Hippocampal formation (tissue), 2 donors: ENCODE measurements at regions not wholly inside any gene's neighbourhood (a gene's known extent, or its start where the extent isn't known, plus 50 kb on each side); places are given as distances from the start of the nearest gene placed in this dataset.
"Not testable (repeated sequence)": the region's sequence is repeated elsewhere in the genome, so short reads cannot be mapped to it uniquely, and the experiment has no call there.

ENCODE experiments used
- DNase-seq, 2 donors: peaks; one replicate each; lab custom pipeline; 2025; lab: John Stamatoyannopoulos, UW

DNA sequence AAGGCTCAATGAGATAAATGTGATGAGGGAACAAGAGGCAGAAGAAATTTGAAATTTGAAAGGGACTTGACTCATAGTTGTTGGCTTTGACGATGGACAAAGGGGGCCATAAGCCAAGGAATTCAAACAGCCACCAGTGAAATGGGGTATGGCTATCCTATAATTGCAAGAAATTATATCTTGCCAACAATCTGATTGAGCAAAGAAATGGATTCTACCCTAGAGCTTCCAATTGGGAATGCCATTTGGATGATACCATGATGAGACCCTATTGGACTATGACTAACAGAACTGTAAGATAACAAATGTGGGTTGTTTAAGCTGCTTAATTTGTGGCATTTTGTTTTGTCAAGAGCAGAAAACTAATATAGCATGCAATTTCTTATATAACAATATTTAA lies 270.1 kb upstream of the ARSJ start:
- DNase-seq = no peak

DNA sequence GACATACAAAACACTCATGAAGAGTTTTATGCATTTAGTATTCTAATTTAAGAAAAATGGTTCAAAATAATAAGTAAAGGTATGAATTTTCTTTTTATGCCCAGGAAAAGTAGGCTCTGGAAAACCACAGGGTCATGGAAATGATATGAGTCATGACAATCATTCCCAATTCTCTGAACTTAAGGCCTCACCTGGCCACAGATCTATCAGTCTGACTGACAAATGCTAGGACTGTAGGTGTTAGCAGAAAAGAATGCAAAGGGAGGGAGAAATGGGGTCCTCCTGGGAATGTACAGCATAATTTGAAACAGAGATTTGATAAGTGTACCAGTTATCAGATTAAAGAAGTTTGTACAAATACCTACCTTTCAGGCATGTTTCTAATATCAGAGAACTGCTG lies 270.5 kb upstream of the ARSJ start:
- no peak for DNase-seq

DNA sequence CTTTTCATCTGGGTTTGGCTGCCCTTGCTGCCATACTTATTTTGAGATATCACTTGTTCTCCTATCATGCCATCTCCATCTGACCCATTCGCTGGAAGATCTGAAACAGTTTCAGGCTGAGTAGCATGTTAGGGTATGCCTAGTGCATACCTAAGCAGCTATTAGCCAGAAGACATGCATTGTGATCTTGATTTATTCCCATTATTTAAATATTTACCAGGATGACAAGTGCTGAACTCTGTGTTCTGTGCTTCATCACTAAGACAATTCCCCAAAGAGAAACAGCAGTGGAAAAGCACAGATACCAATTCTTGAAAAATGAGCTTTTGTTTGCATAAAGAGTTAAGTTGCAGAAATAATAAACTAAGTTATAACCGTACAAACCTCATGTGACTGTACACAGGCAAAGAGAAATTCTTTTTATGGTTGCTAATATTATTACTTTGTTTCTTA lies 271.0 kb upstream of the ARSJ start:
- no peak for DNase-seq

DNA sequence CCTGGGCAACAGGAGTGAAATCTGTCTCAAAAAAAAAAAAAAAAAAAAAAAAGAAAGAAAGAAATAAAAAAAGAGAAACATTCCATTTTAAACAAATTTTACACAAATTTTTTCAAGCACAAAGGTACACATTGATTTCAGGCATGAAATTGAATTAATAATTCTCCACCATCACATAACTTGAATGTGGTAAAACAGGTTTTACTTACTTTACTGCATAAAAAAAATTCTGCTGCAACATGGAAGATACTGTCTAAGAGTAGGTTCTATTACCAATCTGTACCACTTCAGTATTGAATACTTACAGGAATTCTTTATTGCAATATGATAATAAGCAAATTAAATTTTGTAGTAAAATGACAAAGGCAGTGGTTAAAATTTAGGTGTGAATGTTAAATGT lies 271.6 kb upstream of the ARSJ start:
- no peak for DNase-seq

DNA sequence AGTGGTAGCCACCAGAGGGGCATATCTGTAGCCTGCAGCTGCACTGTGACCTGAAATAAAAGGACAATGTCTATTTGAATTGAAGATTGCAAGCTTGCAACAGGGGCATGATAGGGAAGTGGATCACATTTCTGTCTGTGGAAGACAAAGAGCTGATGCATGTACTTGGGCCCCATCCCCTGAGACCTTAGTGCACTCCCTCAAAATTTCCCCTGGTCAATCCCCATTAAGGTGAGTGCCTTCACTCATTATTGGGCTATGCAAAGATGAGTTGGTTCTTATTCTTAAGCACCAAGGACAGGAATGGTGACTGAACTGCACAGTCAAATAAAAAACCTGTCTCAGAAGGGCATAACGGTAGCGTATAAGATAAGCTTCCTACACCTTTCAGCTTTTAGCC lies 273.1 kb upstream of the ARSJ start:
- no peak for DNase-seq

DNA sequence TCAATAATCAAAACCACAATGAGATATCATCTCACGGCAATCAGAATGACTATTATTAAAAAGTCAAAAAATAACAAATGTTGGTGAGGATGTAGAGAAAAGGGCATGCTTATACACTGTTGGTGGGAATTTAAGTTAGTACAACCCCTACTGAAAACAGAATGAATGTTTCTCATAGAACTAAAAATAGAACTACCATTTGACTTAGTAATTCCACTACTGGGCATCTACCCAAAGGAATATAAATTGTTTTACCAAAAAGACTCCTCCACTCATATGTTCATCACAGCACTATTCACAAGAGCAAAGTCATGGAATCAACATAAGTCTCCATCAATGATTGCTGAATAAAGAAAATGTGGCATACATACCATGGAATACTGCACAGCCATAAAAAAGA lies 278.1 kb upstream of the ARSJ start:
- no peak for DNase-seq

DNA sequence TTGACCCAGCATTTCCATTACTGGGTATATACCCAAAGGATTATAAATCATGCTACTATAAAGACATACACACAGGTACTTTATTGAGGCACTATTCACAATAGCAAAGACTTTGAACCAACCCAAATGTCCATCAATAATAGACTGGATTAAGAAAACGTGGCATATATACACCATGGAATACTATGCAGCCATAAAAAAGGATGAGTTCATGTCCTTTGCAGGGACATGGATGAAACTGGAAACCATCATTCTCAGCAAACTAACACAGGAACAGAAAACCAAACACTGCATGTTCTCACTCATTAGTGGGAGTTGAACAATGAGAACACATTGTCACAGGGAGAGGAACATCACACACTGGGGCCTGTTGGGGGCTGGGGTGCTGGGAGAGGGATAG lies 283.0 kb upstream of the ARSJ start:
- DNase-seq = not testable (repeated sequence)

DNA sequence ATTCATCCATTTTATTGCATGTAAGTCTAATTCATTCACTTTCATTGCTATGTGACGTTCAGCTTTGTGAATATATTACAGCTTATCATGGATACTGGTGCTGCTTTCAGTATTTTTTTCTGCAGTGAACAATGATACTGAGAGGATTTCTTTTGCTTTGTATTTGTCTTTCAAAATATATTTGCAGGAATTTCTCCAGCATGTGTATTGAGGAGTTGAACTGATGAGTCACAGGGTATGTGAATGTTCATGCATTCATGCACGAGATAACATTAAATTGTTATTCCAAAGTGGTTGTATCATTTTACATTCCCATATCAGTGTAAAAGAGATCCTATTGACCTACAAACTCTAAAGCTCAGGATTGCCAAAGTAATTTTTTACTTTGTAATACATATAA lies 283.8 kb upstream of the ARSJ start:
- DNase-seq = no peak

DNA sequence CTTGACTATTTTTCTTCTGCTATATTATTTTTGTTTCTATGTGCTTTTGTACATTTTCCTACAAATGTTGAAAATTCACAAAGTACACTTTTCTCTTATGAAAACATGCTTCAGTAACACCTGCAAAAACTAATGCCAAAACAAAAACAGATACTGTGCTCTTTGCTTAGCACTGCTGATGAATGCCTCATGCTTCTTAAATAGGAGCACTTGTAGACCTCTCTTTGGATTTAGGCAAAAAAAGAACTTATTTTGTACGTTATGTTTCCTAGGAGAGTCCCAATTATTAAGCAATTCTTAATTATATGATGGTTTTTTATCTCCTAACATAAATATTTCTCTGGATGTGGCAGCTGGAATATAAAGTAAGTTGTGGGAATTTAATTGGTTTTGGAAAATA lies 285.0 kb upstream of the ARSJ start:
- DNase-seq = no peak

DNA sequence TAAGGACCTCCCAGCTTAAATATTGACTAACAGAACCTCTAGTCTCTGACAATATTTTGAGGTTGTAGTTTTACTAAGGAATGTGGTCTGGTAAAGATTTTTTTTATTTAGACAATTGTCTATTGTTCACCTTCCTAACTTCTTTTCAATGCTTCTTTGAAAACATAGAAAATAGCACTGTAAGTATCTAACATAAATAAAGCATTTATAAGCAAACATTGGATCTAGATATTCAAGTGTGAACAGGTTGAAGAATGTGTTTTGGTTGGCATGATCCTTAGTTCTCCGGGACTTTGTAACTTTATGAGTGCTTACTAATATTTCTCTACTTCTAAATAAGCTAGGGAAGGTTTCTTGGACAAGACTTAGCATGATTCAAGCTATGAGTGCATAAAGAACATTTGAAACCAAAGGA lies 285.4 kb upstream of the ARSJ start:
- DNase-seq = no peak

DNA sequence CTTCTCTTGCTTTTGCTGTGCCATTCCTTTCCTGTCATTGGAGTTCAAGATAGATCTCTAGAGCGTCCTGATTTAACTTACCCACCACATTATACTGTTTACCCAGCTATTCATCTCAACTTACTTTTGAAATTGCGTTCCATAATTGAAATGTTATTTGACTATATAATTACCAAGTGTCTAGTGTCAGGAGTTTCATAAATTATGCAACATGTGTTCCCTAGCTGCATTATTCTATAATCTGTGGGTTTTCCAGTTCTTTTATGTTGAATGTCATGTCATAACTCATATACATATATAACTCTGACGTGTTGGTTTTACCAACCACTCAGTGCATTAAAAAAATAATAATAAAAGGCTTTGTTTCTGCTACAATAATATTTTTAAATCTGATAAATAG lies 285.9 kb upstream of the ARSJ start:
- DNase-seq = no peak

DNA sequence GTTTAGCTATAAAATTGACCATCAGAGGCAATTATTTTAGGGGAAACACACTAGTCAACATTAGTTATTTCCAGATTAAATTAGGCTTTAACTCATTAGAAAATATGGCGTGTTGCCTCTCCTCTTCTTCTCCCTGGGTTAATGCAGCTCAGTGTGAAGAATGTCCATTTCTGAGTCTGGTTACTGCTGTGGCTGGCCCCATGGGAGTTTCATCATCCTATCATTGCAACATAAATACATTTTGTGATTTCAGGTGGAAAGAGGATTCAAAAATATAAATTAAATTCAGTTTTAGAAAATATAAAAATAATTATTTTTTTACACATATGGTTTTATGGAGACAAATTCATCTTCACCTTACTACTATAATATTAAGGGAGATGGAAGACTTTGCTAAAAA lies 288.5 kb upstream of the ARSJ start:
- DNase-seq = no peak

DNA sequence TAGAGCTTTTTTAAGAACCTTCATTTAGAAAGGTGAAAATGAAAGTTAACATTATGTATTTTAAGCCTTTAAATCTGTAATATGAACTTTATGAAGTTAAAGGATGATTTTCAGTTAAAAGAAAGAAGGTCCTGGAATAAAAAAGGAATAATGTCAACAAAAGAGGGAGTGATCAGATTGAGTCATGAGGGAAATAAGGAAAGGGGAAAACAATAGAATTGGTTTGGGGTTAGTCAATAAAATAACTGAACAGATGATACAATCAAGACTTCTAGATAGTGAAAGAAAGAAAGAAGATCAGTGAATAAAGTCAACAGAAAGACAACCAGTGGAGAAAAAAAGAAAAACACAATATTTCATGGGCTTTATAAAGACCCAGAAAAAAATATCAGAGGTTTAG lies 291.6 kb upstream of the ARSJ start:
- DNase-seq = no peak

DNA sequence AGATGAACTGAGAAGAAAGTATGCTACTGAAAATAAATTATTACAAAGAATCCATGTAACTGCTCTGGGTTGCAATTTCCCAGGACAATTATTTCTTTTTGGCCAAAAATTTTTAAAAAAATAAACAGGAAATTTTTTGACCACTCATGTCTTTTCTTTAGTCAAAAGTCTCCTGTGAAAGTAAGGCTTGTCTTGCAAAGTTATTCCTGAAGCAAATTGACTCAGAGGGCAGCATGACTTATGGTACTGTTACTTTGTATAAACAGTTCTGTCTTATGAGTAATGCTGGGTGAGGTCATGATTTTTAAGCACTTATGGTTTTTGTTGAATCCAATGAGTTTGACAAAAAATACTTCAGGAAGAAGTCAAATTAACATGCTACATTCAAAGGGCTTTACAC lies 292.8 kb upstream of the ARSJ start:
- no peak for DNase-seq

DNA sequence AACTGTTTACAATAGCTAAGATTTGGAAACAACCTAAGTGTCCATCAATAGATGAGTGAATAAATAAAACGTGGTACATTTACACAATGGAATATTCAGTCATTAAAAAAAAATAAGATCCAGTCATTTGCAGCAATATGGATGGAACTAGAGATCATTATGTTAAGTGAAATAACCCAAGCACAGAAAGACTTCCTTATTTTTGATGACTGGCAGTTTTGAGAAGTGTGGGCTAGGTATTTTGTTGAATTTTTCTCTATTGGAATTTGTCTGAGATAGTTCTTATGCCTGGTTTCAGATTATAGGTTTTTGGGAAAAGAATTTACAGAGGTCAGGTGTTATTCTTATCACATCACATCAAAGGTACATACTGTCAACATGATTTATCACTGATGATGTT lies 293.8 kb upstream of the ARSJ start:
- DNase-seq = no peak

DNA sequence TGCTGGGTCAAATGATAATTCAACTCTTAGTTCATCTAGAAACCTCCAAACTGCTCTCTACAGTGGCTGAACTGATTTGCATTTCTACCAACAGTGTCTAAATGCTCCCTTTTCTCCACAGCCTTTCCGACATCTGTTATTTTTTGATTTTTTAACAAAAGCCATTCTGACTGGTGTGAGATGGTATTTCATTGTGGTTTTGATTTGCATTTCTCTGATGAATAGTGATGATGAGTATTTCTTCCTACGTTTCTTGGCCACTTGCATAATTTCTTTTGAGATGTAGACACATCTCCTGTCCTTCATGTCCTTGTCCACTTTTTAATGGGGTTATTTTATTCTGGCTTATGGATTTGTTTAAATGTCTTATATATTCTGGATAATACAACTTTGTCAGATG lies 298.2 kb upstream of the ARSJ start:
- no peak for DNase-seq

DNA sequence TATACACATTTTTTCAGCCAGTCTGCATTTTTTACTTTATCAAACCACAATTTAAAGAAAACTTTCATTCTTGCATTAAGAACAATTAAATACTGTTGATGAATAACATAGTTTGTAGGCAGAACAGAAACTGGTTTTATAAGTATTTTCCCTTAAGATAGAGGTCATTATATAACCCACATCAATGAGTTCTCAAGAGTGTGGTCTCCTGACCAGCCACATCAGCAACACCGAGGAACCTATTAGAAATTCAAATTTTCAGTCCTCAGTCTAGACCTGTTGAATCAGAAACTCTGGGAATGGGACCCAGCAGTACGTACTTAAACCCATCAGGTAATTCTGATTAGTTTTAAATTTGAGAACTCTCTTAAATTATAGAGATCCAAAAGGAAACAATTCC lies 299.6 kb upstream of the ARSJ start:
- DNase-seq = no peak

DNA sequence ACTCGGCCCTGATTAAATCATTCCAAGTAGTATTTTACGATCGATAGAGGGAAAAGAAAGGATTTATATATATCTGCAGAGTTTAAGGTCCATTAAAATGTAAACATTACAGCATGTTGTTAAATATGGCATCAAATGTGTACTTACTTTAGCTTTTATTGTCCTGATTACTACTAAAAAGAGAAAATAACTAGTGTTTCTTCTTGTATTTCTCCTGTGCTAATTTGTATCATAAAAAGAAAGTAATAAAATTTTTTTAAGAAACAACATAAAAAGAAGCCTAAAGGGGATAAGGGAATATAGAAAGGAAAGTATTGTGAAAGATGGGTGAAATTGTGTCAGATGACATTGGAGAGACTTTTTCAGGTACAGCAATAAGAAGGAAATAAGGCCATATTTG lies 300.3 kb upstream of the ARSJ start:
- DNase-seq = no peak

DNA sequence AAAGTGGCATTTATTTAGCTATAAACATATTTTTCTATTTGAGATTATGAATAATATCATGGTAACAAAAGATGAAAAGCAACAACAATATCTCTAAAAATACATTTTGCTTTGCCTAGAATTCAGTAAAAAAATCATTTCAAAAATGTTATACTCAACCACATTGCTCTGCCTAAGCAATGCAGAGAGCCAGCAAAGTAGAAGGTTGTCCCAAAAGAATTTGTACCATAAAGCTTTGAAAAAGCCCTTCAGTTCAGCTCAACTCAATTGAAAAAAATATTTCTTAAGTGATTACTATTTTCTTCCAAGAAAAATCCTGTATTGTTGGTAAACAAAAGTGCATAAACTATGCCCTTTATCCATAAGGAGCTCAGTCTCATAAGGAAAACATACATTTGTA lies 301.2 kb upstream of the ARSJ start:
- DNase-seq = no peak

DNA sequence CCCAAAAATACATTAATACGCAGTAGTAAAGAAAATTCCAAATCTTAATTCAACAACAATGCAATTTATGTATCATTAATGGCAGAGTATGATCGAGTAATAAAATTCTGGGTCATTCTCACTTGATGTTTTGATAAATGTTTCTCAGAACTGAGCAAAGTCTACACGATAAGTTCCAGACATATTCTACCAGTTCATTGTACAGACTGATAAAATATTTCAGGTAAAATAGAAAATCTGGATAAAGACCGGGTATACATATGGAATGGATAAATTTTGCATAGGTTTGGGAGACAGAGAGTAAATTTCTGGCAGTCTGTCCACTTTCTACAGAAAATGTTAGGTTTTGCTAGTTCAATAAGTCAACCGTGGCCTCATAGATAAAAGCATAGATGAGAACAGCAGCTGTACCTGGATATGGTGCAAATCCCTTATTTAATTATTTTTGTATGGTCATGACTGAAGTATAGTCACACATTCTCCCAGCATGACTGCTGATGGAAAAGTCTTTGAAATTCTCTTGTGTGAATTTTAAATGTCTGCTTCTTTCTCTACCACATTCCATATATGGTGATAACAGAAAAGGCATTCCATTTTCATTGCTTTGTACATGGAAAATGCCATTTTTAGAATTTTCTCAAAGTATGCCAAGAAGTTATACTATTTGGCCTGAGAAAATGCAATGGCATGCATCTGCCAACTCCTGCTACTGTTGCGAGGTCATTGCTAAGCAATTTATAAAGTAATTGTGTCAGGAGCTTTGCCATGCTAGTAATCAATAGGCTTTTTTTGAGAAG lies 301.9 kb upstream of the ARSJ start:
- no peak for DNase-seq

DNA sequence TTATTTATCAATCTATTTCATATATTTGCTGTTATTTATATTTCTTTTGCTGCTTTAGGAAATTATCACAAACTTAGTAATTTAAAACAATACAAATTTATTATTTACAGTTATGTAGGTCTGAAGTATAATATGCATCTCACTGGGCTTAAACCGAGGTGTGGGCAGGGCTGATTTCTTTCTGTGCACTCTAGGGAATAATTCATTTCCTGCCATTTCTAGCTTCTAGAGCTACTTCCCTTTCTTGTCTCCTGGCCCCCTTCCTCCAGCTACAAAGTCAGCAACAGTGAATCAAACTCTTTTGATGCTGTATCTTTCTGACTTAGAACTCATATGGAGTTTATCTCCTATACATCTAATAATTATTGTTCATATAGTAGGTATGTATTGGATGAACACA lies 303.5 kb upstream of the ARSJ start:
- DNase-seq = no peak

DNA sequence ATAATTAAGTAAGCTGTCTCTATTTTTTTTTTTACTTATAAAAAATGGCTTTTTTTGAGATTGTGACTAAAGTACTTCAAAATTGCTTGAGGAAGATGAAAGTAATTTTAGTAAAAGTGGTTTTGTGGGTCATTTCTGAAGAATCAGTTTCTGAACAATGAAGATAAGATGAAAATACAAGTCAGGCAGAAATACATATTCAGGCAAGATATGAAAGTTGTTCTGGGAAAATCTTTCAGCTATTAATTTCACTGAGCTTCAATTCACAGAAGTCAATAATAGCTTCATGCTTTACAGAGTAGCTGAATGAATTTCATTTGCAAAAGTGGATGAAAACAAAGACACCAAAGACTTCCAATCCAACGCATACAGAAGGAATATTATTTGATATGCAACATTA lies 305.2 kb upstream of the ARSJ start:
- no peak for DNase-seq

DNA sequence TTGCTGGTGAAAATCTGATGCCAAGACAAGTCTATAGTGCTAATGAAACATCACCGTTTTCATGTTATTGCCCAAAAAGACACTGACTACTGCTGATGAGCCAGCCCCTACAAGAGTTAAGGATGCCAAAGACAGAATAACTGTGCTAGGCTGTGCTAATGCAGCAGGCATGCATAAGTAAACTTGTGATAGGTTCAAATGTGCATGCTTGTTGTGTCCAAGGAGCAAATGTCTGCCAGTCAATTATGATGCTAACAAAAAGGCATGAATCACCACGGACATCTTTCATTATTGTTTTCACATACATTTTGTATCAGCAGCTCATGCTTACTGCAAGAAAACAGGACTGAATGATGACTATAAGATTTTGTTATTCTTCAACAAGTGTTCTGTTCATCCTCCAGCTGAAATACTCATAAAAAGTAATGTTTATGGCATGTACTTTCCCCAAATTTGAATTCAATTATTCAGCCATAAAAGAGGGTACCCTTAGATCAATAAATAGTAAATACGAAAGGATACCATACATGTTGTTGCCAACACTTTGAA lies 306.9 kb upstream of the ARSJ start:
- DNase-seq = no peak

DNA sequence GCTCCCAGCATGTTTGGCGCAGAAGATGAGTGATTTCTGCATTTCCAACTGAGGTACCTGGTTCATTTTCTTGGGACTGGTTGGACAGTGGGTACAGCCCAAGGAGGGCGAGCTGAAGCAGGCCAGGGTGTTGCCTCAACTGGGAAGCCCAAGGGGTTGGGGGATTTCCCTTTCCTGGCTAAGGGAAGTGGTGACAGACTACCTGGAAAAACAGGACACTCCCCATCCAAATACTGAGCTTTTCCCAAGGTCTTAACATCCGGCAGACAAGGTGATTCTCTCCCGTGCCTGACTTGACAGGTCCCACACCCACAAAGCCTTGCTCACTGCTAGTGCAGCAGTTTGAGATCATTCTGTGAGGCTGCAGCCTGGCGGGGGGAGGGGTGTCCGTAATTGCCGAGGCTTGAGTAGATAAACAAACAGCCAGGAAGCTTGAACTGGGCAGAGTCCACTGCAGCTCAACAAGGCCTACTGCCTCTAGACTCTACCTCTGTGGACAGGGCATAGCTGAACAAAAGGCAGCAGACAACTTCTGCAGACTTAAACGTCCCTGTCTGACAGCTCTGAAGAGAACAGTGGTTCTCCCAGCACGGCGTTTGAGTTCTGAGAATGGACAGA lies 307.7 kb upstream of the ARSJ start:
- DNase-seq = no peak
